Endodermal cell (in vitro differentiated cells): ENCODE measurements at regions not wholly inside any gene's neighbourhood (a gene's known extent, or its start where the extent isn't known, plus 50 kb on each side); places are given as distances from the start of the nearest gene placed in this dataset.

Source experiments
- DNase-seq: peaks from one replicate; pipeline ENCODE4 v3.0.0-alpha.2; 2017
- H3K27ac ChIP-seq: 2 replicates; pipeline ENCODE4 v1.5.1; 2013; ENCODE audit warnings: mild to moderate bottlenecking, low read depth, low read length, moderate library complexity
- H3K27me3 ChIP-seq: 2 replicates; pipeline ENCODE4 v1.6.1; 2013; ENCODE audit warnings: mild to moderate bottlenecking, low read length, moderate library complexity; ENCODE audit not compliant: insufficient read depth, control insufficient read depth, poor library complexity, severe bottlenecking
- H3K36me3 ChIP-seq: 2 replicates; pipeline ENCODE4 v1.7.0; 2013; ENCODE audit warnings: mild to moderate bottlenecking, low read length, moderate library complexity; ENCODE audit not compliant: control insufficient read depth, insufficient read depth
- H3K4me1 ChIP-seq: one replicate; pipeline ENCODE4 v1.7.0; 2013; ENCODE audit warnings: low read length; ENCODE audit not compliant: control insufficient read depth, insufficient read depth
- H3K4me3 ChIP-seq: 2 replicates; pipeline ENCODE4 v1.5.1; 2013; ENCODE audit warnings: mild to moderate bottlenecking, low read length, moderate library complexity
- H3K9ac ChIP-seq: 2 replicates; pipeline ENCODE4 v1.6.1; 2013; ENCODE audit warnings: mild to moderate bottlenecking, low read length, moderate library complexity; ENCODE audit not compliant: poor library complexity, severe bottlenecking; ENCODE audit errors: extremely low read depth
- H3K9me3 ChIP-seq: 2 replicates; pipeline ENCODE4 v1.6.1; 2013; ENCODE audit warnings: mild to moderate bottlenecking, low read length, moderate library complexity; ENCODE audit not compliant: control insufficient read depth
- H3K27ac Mint-ChIP-seq: 2 replicates; pipeline ENCODE4 v1.8.0; 2020; ENCODE audit warnings: mixed read lengths
- H3K27me3 Mint-ChIP-seq: 2 replicates; pipeline ENCODE4 v1.8.0; 2021; ENCODE audit warnings: mild to moderate bottlenecking, mixed read lengths; ENCODE audit not compliant: insufficient read depth
- H3K36me3 Mint-ChIP-seq: 2 replicates; pipeline ENCODE4 v1.8.0; 2020; ENCODE audit warnings: low read depth, mixed read lengths
- H3K4me1 Mint-ChIP-seq: 2 replicates; pipeline ENCODE4 v1.8.0; 2020; ENCODE audit warnings: mixed read lengths
- H3K4me3 Mint-ChIP-seq: 2 replicates; pipeline ENCODE4 v1.8.0; 2020; ENCODE audit warnings: mild to moderate bottlenecking, moderate library complexity, mixed read lengths
- H3K9me3 Mint-ChIP-seq: 2 replicates; pipeline ENCODE4 v1.8.0; 2020; ENCODE audit warnings: mild to moderate bottlenecking, mixed read lengths
- CTCF ChIP-seq: fragments of 200-600 bp; sonication (generic); conservative IDR thresholded peaks from 2 replicates; pipeline ENCODE4 v1.5.0; 2021; ENCODE audit warnings: antibody characterized with exemption, mild to moderate bottlenecking
- WGBS, 2 experiments: methylation state at CpG; one replicate each; pipeline versions ENCODE4 v1.1.5 to v1.1.7; 2013; ENCODE audit warnings: missing lambda C conversion rate in 2 of 2, mixed read lengths in 1 of 2; ENCODE audit not compliant: insufficient coverage in 1 of 2, insufficient read length in 1 of 2; 5-methylcytosine and 5-hydroxymethylcytosine counted together

GRCh38 chr1:234896477-234897389 is 231.9 kb downstream of the TOMM20 start:
- Mint-ChIP-seq H3K27me3 (peaks cover 2% of the 10 kb centered on the region), H3K9me3 (no peaks in the 10 kb centered on the region), H3K4me3 (no peak overlapping the region), H3K27ac (no peak overlapping the region), H3K36me3 (no peaks in the 10 kb centered on the region), H3K4me1 (peaks cover 19% of the 10 kb centered on the region)
- 92 to 95% methylated on average over 10 to 15 of the region's 15 CpGs for WGBS, 2 experiments
- Histone ChIP-seq H3K27ac (no peak overlapping the region), H3K4me3 (no peak overlapping the region), H3K9me3 (no peaks in the 10 kb centered on the region), H3K9ac (no peak overlapping the region), H3K27me3 (no peaks in the 10 kb centered on the region), H3K36me3 (no peaks in the 10 kb centered on the region), H3K4me1 (peaks cover 6% of the 10 kb centered on the region)
- DNase-seq: no peak
- TF ChIP-seq CTCF: no peak

- H3K36me3 ChIP-seq: no peaks in the 10 kb centered on the region
- H3K9me3 Mint-ChIP-seq: no peaks in the 10 kb centered on the region
- no peaks in the 10 kb centered on the region for H3K9me3 ChIP-seq
- TF ChIP-seq CTCF: no peak
- H3K27me3 ChIP-seq: no peaks in the 10 kb centered on the region
- no peak overlapping the region for H3K27ac ChIP-seq
- peaks cover 5% of the 10 kb centered on the region for H3K4me1 Mint-ChIP-seq
- no peak for DNase-seq
- no peak overlapping the region for H3K9ac ChIP-seq
- no peaks in the 10 kb centered on the region for H3K36me3 Mint-ChIP-seq
- no peak overlapping the region for H3K27ac Mint-ChIP-seq
- no peak overlapping the region for H3K4me3 ChIP-seq
- WGBS, 2 experiments: 92 to 100% methylated on average over 6 to 11 of the region's 11 CpGs
- no peaks in the 10 kb centered on the region for H3K27me3 Mint-ChIP-seq
- no peak overlapping the region for H3K4me3 Mint-ChIP-seq
- peaks cover 4% of the 10 kb centered on the region for H3K4me1 ChIP-seq
Measured at GRCh38 chr1:234893725-234894630, 234.7 kb downstream of the TOMM20 start.

- Mint-ChIP-seq H3K9me3 (no peaks in the 10 kb centered on the region), H3K36me3 (no peaks in the 10 kb centered on the region), H3K4me3 (no peak overlapping the region), H3K27ac (no peak overlapping the region), H3K4me1 (no peaks in the 10 kb centered on the region), H3K27me3 (no peaks in the 10 kb centered on the region)
- TF ChIP-seq CTCF: no peak
- H3K9ac ChIP-seq: no peak overlapping the region
- no peak for DNase-seq
- no peak overlapping the region for H3K4me3 ChIP-seq
- no peaks in the 10 kb centered on the region for H3K27me3 ChIP-seq
- H3K27ac ChIP-seq: no peak overlapping the region
- H3K36me3 ChIP-seq: no peaks in the 10 kb centered on the region
- H3K4me1 ChIP-seq: no peaks in the 10 kb centered on the region
- 89 to 93% methylated on average over 3 to 5 of the region's 6 CpGs for WGBS, 2 experiments
- H3K9me3 ChIP-seq: no peaks in the 10 kb centered on the region
Measured at GRCh38 chr1:234893359-234893724, 235.3 kb downstream of the TOMM20 start.
